HepG2 (cell line): ENCODE measurements at regions not wholly inside any gene's neighbourhood (a gene's known extent, or its start where the extent isn't known, plus 50 kb on each side); places are given as distances from the start of the nearest gene placed in this dataset.

Experiments
- ATAC-seq: fragments of 200-7000 bp; cut with Tn5 transposase; 3 replicates; pipeline ENCODE4 v1.9.1; 2020; ENCODE audit warnings: mild to moderate bottlenecking, moderate library complexity
- BruUV-seq: library from RNA; stranded (reverse); fragments of 400-500 nt; replicated peaks from 2 replicates; lab custom pipeline; 2021; lab: Mats Ljungman, UMichigan
- CTCF ChIA-PET: fragments of 300-600 bp; formaldehyde crosslinking; extraction: SDS; loops from one replicate; lab custom pipeline; 2021; ENCODE audit warnings: low total read pairs, inconsistent platforms, low intra/inter-chr PET ratio; lab: Yijun Ruan, JAX
- POLR2A ChIA-PET: fragments of 350-600 bp; sonication (Branson Sonifier 250); formaldehyde crosslinking; loops from one replicate; lab custom pipeline; 2020; ENCODE audit warnings: antibody characterized with exemption, inconsistent platforms; lab: Yijun Ruan, JAX
- DNase-seq: peaks from one replicate; pipeline ENCODE4 v3.0.0-alpha.2; 2015; ENCODE audit warnings: low spot score
- FAIRE-seq: peaks from 3 replicates; lab custom pipeline; 2011; peaks lifted over from hg19 to GRCh38; lab: Jason Lieb, UNC
- H2AFZ ChIP-seq: one replicate; pipeline ENCODE4 v1.6.1; 2011; ENCODE audit warnings: low read length, inconsistent platforms
- H3K27ac ChIP-seq: fragments of 300-600 bp; 3 replicates; pipeline ENCODE4 v1.8.0; 2011; ENCODE audit warnings: mixed run types, mild to moderate bottlenecking, mixed read lengths, low read length, inconsistent platforms; ENCODE audit not compliant: insufficient read depth; ENCODE audit errors: extremely low read length
- H3K27me3 ChIP-seq, 2 experiments: fragments of 200-600 bp in 1 of 2; 2 replicates in 1 of 2; 3 replicates in 1 of 2; pipeline versions ENCODE4 v1.6.0 to v1.8.0; 2011; ENCODE audit warnings: low read length in 2 of 2, mild to moderate bottlenecking in 2 of 2, moderate library complexity in 2 of 2, inconsistent platforms in 1 of 2; ENCODE audit not compliant: insufficient read depth in 2 of 2, control insufficient read depth in 1 of 2
- H3K36me3 ChIP-seq, 2 experiments: fragments of 200-600 bp in 1 of 2; replicated peaks in 1 of 2; 2 replicates in 1 of 2; 3 replicates in 1 of 2; pipeline versions ENCODE4 v1.5.1 to v1.8.0; 2011; ENCODE audit warnings: low read length in 2 of 2, inconsistent platforms in 1 of 2; ENCODE audit not compliant: insufficient read depth in 2 of 2, control insufficient read depth in 1 of 2
- H3K4me1 ChIP-seq: 2 replicates; pipeline ENCODE4 v1.5.1; 2012; ENCODE audit warnings: low read length, inconsistent platforms; ENCODE audit not compliant: insufficient read depth
- H3K4me2 ChIP-seq: 2 replicates; pipeline ENCODE4 v1.6.0; 2011; ENCODE audit warnings: low read depth, low read length, inconsistent platforms
- H3K4me3 ChIP-seq, 3 experiments: fragments of 200-600 bp in 1 of 3; sonication (generic), shearing (Covaris generic) in 1 of 3; replicated peaks in 1 of 3; 2 replicates each; pipeline ENCODE4 v1.5.1; 2011 to 2016; ENCODE audit warnings: low read length in 3 of 3, inconsistent platforms in 2 of 3, low read depth in 2 of 3, mild to moderate bottlenecking in 2 of 3, control low read depth in 1 of 3, mixed read lengths in 1 of 3; ENCODE audit not compliant: insufficient read depth in 1 of 3
- H3K79me2 ChIP-seq: one replicate; pipeline ENCODE4 v1.6.1; 2011; ENCODE audit warnings: low read length, inconsistent platforms; ENCODE audit not compliant: insufficient read depth
- H3K9ac ChIP-seq: 2 replicates; pipeline ENCODE4 v1.6.0; 2011; ENCODE audit warnings: mild to moderate bottlenecking, low read depth, low read length, inconsistent platforms; ENCODE audit not compliant: insufficient read depth
- H3K9me3 ChIP-seq: 2 replicates; pipeline ENCODE4 v1.5.1; 2012; ENCODE audit warnings: mild to moderate bottlenecking, low read length
- H4K20me1 ChIP-seq: 2 replicates; pipeline ENCODE4 v1.6.0; 2011; ENCODE audit warnings: inconsistent platforms, mild to moderate bottlenecking, low read length, moderate library complexity; ENCODE audit not compliant: insufficient read depth
- BHLHE40 ChIP-seq: IDR thresholded peaks from 2 replicates; pipeline ENCODE4 v1.6.1; 2011; ENCODE audit warnings: low read length, improper control_type of control experiment
- ELF1 ChIP-seq: sonication (generic); formaldehyde crosslinking; IDR thresholded peaks from 2 replicates; pipeline ENCODE4 v1.4.0; 2020; ENCODE audit warnings: missing genetic modification reagents
- ETV6 ChIP-seq: sonication (generic); formaldehyde crosslinking; conservative IDR thresholded peaks from 2 replicates; pipeline ENCODE4 v1.4.0; 2020; ENCODE audit warnings: missing genetic modification reagents
- THAP9 ChIP-seq: sonication (generic); formaldehyde crosslinking; IDR thresholded peaks from 2 replicates; pipeline ENCODE4; 2020; ENCODE audit warnings: missing genetic modification reagents, mild to moderate bottlenecking, borderline replicate concordance
- in situ Hi-C: cut with HindIII; loops from 2 replicates; pipeline ENCODE4 v1.10.0; 2017; ENCODE audit warnings: low pct_unique_long_range_greater_than_20kb; ENCODE audit not compliant: extremely low pct_ligation_motif_present
- intact Hi-C: fragments of 100-400 bp; cut with micrococcal nuclease; formaldehyde crosslinking; loops from one replicate; pipeline ENCODE4 v1.10.0; 2022; ENCODE audit not compliant: unreplicated experiment
- TF ChIP-seq, protein P1 (sequence below): sonication (generic); IDR thresholded peaks from 2 replicates; pipeline ENCODE4 v1.6.1; 2016; ENCODE audit warnings: low read depth, borderline replicate concordance

DNA sequence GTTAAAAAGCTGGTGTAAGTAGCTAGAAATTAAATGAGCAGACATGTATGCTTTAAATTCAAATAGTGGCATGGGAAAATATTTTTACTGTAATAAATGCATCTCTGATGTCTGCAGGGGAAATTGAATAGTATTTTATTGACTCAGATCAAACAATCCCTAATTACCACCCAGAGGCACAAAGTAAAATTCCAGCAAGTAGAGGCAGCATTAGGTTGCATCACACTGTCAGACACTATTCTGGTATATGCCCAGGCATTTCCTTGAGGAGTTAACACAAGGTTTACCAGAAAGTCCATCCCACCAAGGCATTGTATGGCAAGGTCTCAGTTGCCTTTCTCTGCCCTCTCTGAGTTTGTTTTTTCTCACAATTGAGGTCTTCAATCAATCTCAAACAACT is 201.6 kb upstream of the KITLG start:
- H2AFZ ChIP-seq: no peak overlapping the region
- POLR2A ChIA-PET: no interaction called here
- BruUV-seq: no TSS peak

More for the DNA sequence above, 201.6 kb upstream of the KITLG start:
- H4K20me1 ChIP-seq: no peaks in the 10 kb centered on the region
- FAIRE-seq: no peak
- TF ChIP-seq ETV6 (CRISPR knock-in tag): no peak
- TF ChIP-seq ELF1: no peak
- no peak for TF ChIP-seq BHLHE40
- TF ChIP-seq, protein P1, sequence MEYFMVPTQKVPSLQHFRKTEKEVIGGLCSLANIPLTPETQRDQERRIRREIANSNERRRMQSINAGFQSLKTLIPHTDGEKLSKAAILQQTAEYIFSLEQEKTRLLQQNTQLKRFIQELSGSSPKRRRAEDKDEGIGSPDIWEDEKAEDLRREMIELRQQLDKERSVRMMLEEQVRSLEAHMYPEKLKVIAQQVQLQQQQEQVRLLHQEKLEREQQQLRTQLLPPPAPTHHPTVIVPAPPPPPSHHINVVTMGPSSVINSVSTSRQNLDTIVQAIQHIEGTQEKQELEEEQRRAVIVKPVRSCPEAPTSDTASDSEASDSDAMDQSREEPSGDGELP: no peak
- TF ChIP-seq THAP9 (CRISPR knock-in tag): no peak
- H3K4me3 ChIP-seq: no peak overlapping the region
- CTCF ChIA-PET: no interaction called here
- no peak overlapping the region for H3K27ac ChIP-seq
- H3K4me1 ChIP-seq: no peaks in the 10 kb centered on the region
- DNase-seq: no peak
- no peaks in the 10 kb centered on the region for H3K27me3 ChIP-seq
- ATAC-seq: no peak
- no peaks in the 10 kb centered on the region for H3K9me3 ChIP-seq
- no peak overlapping the region for H3K9ac ChIP-seq
- no peaks in the 10 kb centered on the region for H3K36me3 ChIP-seq
- H3K4me2 ChIP-seq: no peak overlapping the region
- no peaks in the 10 kb centered on the region for H3K79me2 ChIP-seq
- in situ Hi-C loops: no loop called here
- intact Hi-C loops: no loop called here
